Uterus (tissue), 2 donors: ENCODE measurements at regions not wholly inside any gene's neighbourhood (a gene's known extent, or its start where the extent isn't known, plus 50 kb on each side); places are given as distances from the start of the nearest gene placed in this dataset.

Source experiments
- CTCF ChIP-seq, 4 experiments: fragments of 200-600 bp in 2 of 4; fragments of 450-650 bp in 2 of 4; sonication (generic) in 2 of 4; IDR thresholded peaks; one replicate each; pipeline ENCODE4 v1.5.1; 2016 to 2019; ENCODE audit warnings: antibody characterized with exemption in 4 of 4, mild to moderate bottlenecking in 2 of 4, moderate library complexity in 1 of 4
- POLR2A ChIP-seq, 2 donors: fragments of 450-650 bp; IDR thresholded peaks; one replicate each; pipeline ENCODE4 v1.6.1; 2016; ENCODE audit warnings: antibody characterized with exemption in 2 of 2, mild to moderate bottlenecking in 1 of 2, moderate library complexity in 1 of 2

GRCh38 chr9:81861644-81862043 is 66.6 kb upstream of the SPATA31D4 start:
- TF ChIP-seq CTCF (IDR thresholded peaks at IDR 0.05) (no peak), POLR2A (IDR thresholded peaks at IDR 0.05) (no peak)
